K562 (cell line): ENCODE measurements at regions not wholly inside any gene's neighbourhood (a gene's known extent, or its start where the extent isn't known, plus 50 kb on each side); places are given as distances from the start of the nearest gene placed in this dataset.

ENCODE experiments used
- ATAC-seq: fragments of 200-7000 bp; cut with Tn5 transposase; 3 replicates; pipeline ENCODE4 v1.9.1; 2020; ENCODE audit warnings: moderate library complexity
- BruUV-seq: library from RNA; stranded (reverse); fragments of 400-500 nt; replicated peaks from 2 replicates; lab custom pipeline; 2021; lab: Mats Ljungman, UMichigan
- CTCF ChIA-PET: fragments of 300-600 bp; formaldehyde crosslinking; extraction: SDS; loops from one replicate; lab custom pipeline; 2021; ENCODE audit warnings: low intra/inter-chr PET ratio; lab: Yijun Ruan, JAX
- POLR2A ChIA-PET: fragments of 300-600, 350-650 bp; sonication (Branson Sonifier 250); formaldehyde crosslinking; extraction: SDS; loops from one replicate; lab custom pipeline; 2021; ENCODE audit warnings: antibody characterized with exemption, inconsistent platforms; lab: Yijun Ruan, JAX
- DNase-seq, 4 experiments: peaks; one replicate each; pipeline versions ENCODE4 v3.0.0 to v3.0.0-alpha.2; 2011 to 2018; ENCODE audit warnings: low spot score in 3 of 4, mixed read lengths in 3 of 4; ENCODE audit errors: extremely low read depth in 1 of 4
- FAIRE-seq: peaks from 2 replicates; lab custom pipeline; 2011; peaks lifted over from hg19 to GRCh38; lab: Jason Lieb, UNC
- H2AFZ ChIP-seq: 2 replicates; pipeline ENCODE4 v1.6.0; 2011; ENCODE audit warnings: low read depth, low read length, control low read depth, inconsistent platforms
- H3K27ac ChIP-seq: fragments of 200-600 bp; 3 replicates; pipeline ENCODE4 v1.8.0; 2011; ENCODE audit warnings: low read depth, mild to moderate bottlenecking, control low read depth, inconsistent platforms, low read length, moderate library complexity, mixed read lengths; ENCODE audit errors: extremely low read depth
- H3K27me3 ChIP-seq, 2 experiments: fragments of 300-600 bp in 1 of 2; 2 replicates in 1 of 2; 3 replicates in 1 of 2; pipeline versions ENCODE4 v1.6.0 to v1.8.0; 2011; ENCODE audit warnings: inconsistent platforms in 2 of 2, low read length in 2 of 2, mild to moderate bottlenecking in 1 of 2, mixed read lengths in 1 of 2, moderate library complexity in 1 of 2; ENCODE audit not compliant: control insufficient read depth in 2 of 2, insufficient read depth in 2 of 2
- H3K36me3 ChIP-seq: fragments of 300-600 bp; 3 replicates; pipeline ENCODE4 v1.8.0; 2011; ENCODE audit warnings: mild to moderate bottlenecking, low read length, inconsistent platforms; ENCODE audit not compliant: control insufficient read depth, insufficient read depth
- H3K4me1 ChIP-seq, 2 experiments: fragments of 200-600 bp in 1 of 2; replicated peaks in 1 of 2; 2 replicates in 1 of 2; 3 replicates in 1 of 2; pipeline versions ENCODE4 v1.5.1 to v1.8.0; 2011; ENCODE audit warnings: inconsistent platforms in 2 of 2, low read length in 2 of 2, mild to moderate bottlenecking in 1 of 2, mixed read lengths in 1 of 2, moderate library complexity in 1 of 2; ENCODE audit not compliant: control insufficient read depth in 2 of 2, insufficient read depth in 2 of 2
- H3K4me2 ChIP-seq: 2 replicates; pipeline ENCODE4 v1.6.1; 2011; ENCODE audit warnings: low read length, control low read depth, inconsistent platforms, mixed read lengths; ENCODE audit not compliant: insufficient read depth
- H3K4me3 ChIP-seq: fragments of 200-600 bp; sonication (generic), shearing (Covaris generic); 2 replicates; pipeline ENCODE4 v1.5.1; 2016; ENCODE audit warnings: control low read depth, inconsistent platforms
- H3K79me2 ChIP-seq: fragments of 200-600 bp; 3 replicates; pipeline ENCODE4 v1.8.0; 2011; ENCODE audit warnings: low read length, inconsistent platforms; ENCODE audit not compliant: control insufficient read depth, insufficient read depth
- H3K9ac ChIP-seq, 2 experiments: 2 replicates each; pipeline versions ENCODE4 v1.6.0 to v1.6.1; 2011; ENCODE audit warnings: low read depth in 2 of 2, low read length in 2 of 2, control low read depth in 1 of 2, inconsistent platforms in 1 of 2, mild to moderate bottlenecking in 1 of 2, mixed read lengths in 1 of 2; ENCODE audit not compliant: insufficient read depth in 1 of 2
- H3K9me1 ChIP-seq: one replicate; pipeline ENCODE4 v1.6.0; 2011; ENCODE audit warnings: inconsistent platforms, mild to moderate bottlenecking, low read length, moderate library complexity; ENCODE audit not compliant: control insufficient read depth, insufficient read depth
- H3K9me3 ChIP-seq: replicated peaks from 2 replicates; pipeline ENCODE4 v1.5.1; 2011; ENCODE audit warnings: low read depth, low read length, inconsistent platforms; ENCODE audit not compliant: control insufficient read depth, insufficient read depth
- H4K20me1 ChIP-seq: replicated peaks from 2 replicates; pipeline ENCODE4 v1.6.1; 2011; ENCODE audit warnings: low read length, inconsistent platforms, mixed read lengths; ENCODE audit not compliant: control insufficient read depth, insufficient read depth
- HBP1 ChIP-seq: fragments of 450-650 bp; formaldehyde crosslinking; IDR thresholded peaks from 2 replicates; pipeline ENCODE4 v1.4.0; 2022; ENCODE audit warnings: missing genetic modification characterization
- ILF3 ChIP-seq: fragments of 450-650 bp; IDR thresholded peaks from 2 replicates; pipeline ENCODE4 v1.6.1; 2018; ENCODE audit warnings: antibody characterized with exemption, mild to moderate bottlenecking, moderate library complexity, borderline replicate concordance
- MAFF ChIP-seq: IDR thresholded peaks from 2 replicates; pipeline ENCODE4 v1.6.1; 2012; ENCODE audit warnings: low read length, improper control_type of control experiment
- MAFG ChIP-seq: fragments of 450-650 bp; conservative IDR thresholded peaks from 2 replicates; pipeline ENCODE4 v1.6.1; 2016; ENCODE audit warnings: missing genetic modification characterization, missing compliant biosample characterization
- NFYB ChIP-seq: IDR thresholded peaks from 2 replicates; pipeline ENCODE4 v1.6.1; 2011; ENCODE audit warnings: mild to moderate bottlenecking, moderate library complexity; ENCODE audit not compliant: insufficient read length; ENCODE audit errors: extremely low read depth
- SNAPC5 ChIP-seq: fragments of 250-450 bp; sonication (Bioruptor Pico); IDR thresholded peaks from 2 replicates; pipeline ENCODE4 v1.8.0; 2021; ENCODE audit warnings: moderate library complexity, mild to moderate bottlenecking, inconsistent platforms
- TAF15 ChIP-seq: fragments of 200-400 bp; formaldehyde crosslinking; IDR thresholded peaks from 2 replicates; pipeline ENCODE4 v1.6.1; 2017; ENCODE audit warnings: mild to moderate bottlenecking, low read depth, low read length, moderate library complexity
- TARDBP ChIP-seq: fragments of 450-650 bp; IDR thresholded peaks from 2 replicates; pipeline ENCODE4 v1.6.1; 2016
- TEAD4 ChIP-seq, 2 experiments: sonication (generic) in 1 of 2; formaldehyde crosslinking in 1 of 2; IDR thresholded peaks; 2 replicates each; pipeline versions ENCODE4 v1.6.1 to v1.8.0; 2012 to 2022; ENCODE audit warnings: borderline replicate concordance in 1 of 2, inconsistent platforms in 1 of 2, low read length in 1 of 2, mild to moderate bottlenecking in 1 of 2, missing genetic modification reagents in 1 of 2
- TRIM25 ChIP-seq: fragments of 450-650 bp; IDR thresholded peaks from 2 replicates; pipeline ENCODE4 v1.7.0; 2016; ENCODE audit warnings: borderline replicate concordance
- ZMIZ1 ChIP-seq, 2 experiments: fragments of 150-350 bp in 1 of 2; IDR thresholded peaks; 2 replicates each; pipeline ENCODE4 v1.6.1; 2012 to 2016; ENCODE audit warnings: low read depth in 2 of 2, low read length in 2 of 2, mild to moderate bottlenecking in 1 of 2, moderate library complexity in 1 of 2
- ZNF140 ChIP-seq: fragments of 250-450 bp; sonication (Bioruptor Pico); IDR thresholded peaks from 2 replicates; pipeline ENCODE4 v1.8.0; 2021; ENCODE audit warnings: moderate library complexity, mild to moderate bottlenecking, inconsistent platforms
- ZNF512 ChIP-seq: IDR thresholded peaks from 2 replicates; pipeline ENCODE4 v1.6.1; 2016; ENCODE audit warnings: missing genetic modification characterization, missing compliant biosample characterization
- WGBS: fragments of 100-300 bp; shearing (Covaris generic); methylation state at CpG from one replicate; pipeline ENCODE4 v1.1.6; 2016; ENCODE audit warnings: low coverage, mixed read lengths; ENCODE audit not compliant: insufficient coverage; ENCODE audit errors: missing lambda C conversion rate; 5-methylcytosine and 5-hydroxymethylcytosine counted together
- in situ Hi-C: fragments of 300-500 bp; cut with MboI; formaldehyde crosslinking; loops from 4 replicates; pipeline ENCODE4 v1.15.0; 2018; ENCODE audit warnings: inconsistent platforms, mixed read lengths
- intact Hi-C: fragments of 100-400 bp; cut with micrococcal nuclease; formaldehyde crosslinking; loops from 2 replicates; pipeline ENCODE4 v1.14.2; 2022

- Histone ChIP-seq H3K9me3 (no peaks in the 10 kb centered on the region), H3K4me1 (no peaks in the 10 kb centered on the region), H3K9ac (no peak overlapping the region), H3K27ac (no peak overlapping the region), H3K79me2 (no peaks in the 10 kb centered on the region), H3K4me3 (no peak overlapping the region), H2AFZ (no peak overlapping the region), H3K27me3 (no peaks in the 10 kb centered on the region), H3K9me1 (no peaks in the 10 kb centered on the region), H3K36me3 (no peaks in the 10 kb centered on the region), H4K20me1 (no peaks in the 10 kb centered on the region), H3K4me2 (no peak overlapping the region)
- WGBS, result 0% methylated on average over 4 of the region's 4 CpGs
- POLR2A ChIA-PET, result no interaction called here
- in situ Hi-C loops (no loop called here), intact Hi-C loops (no loop called here)
- DNase-seq (no peak), FAIRE-seq (no peak), ATAC-seq (no peak)
- CTCF ChIA-PET, result no interaction called here
- no TSS peak for BruUV-seq
- TF ChIP-seq ZMIZ1 (IDR thresholded peaks at IDR 0.05; ENCODE audit: low read depth in 2 of 2, low read length in 2 of 2) (no peak), TAF15 (no peak), ILF3 (no peak), SNAPC5 (CRISPR knock-in tag) (no peak), ZNF140 (CRISPR knock-in tag) (no peak), MAFG (tag) (no peak), ZNF512 (tag) (no peak), TRIM25 (no peak), HBP1 (no peak), NFYB (no peak), MAFF (no peak), TARDBP (no peak), TEAD4 (IDR thresholded peaks at IDR 0.05; ENCODE audit: low read length) (no peak), TEAD4 (CRISPR knock-in tag; IDR thresholded peaks at IDR 0.05; ENCODE audit: borderline replicate concordance) (no peak)
These were observed 1882.9 kb downstream of the NCAM2 start for GRCh38 chr21:22881131-22881530.
